ENCODE measurements at regions not wholly inside any gene's neighbourhood (a gene's known extent, or its start where the extent isn't known, plus 50 kb on each side); places are given as distances from the start of the nearest gene placed in this dataset.

- TF ChIP-seq, protein P1, sequence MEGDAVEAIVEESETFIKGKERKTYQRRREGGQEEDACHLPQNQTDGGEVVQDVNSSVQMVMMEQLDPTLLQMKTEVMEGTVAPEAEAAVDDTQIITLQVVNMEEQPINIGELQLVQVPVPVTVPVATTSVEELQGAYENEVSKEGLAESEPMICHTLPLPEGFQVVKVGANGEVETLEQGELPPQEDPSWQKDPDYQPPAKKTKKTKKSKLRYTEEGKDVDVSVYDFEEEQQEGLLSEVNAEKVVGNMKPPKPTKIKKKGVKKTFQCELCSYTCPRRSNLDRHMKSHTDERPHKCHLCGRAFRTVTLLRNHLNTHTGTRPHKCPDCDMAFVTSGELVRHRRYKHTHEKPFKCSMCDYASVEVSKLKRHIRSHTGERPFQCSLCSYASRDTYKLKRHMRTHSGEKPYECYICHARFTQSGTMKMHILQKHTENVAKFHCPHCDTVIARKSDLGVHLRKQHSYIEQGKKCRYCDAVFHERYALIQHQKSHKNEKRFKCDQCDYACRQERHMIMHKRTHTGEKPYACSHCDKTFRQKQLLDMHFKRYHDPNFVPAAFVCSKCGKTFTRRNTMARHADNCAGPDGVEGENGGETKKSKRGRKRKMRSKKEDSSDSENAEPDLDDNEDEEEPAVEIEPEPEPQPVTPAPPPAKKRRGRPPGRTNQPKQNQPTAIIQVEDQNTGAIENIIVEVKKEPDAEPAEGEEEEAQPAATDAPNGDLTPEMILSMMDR (conservative IDR thresholded peaks at IDR 0.05; ENCODE audit: low read depth in 2 of 2), result no peak
- TF ChIP-seq NANOG (IDR thresholded peaks at IDR 0.05; ENCODE audit: borderline replicate concordance) (no peak), POLR2AphosphoS5 (IDR thresholded peaks at IDR 0.05; ENCODE audit: low read depth) (no peak), STAT1 (IDR thresholded peaks at IDR 0.05; ENCODE audit: unreplicated experiment) (no peak), JUNB (IDR thresholded peaks at IDR 0.05; ENCODE audit: unreplicated experiment) (no peak), EZH2 (IDR thresholded peaks at IDR 0.05; ENCODE audit: low read depth, unreplicated experiment) (no peak), EZH2phosphoT487 (IDR thresholded peaks at IDR 0.05; ENCODE audit: unreplicated experiment) (no peak)
Measured at GRCh38 chr5:92760550-92760949, 820.5 kb downstream of the NR2F1-AS1 start.

All from GM23338 (cell line).